Activated naive CD8-positive, alpha-beta T cell treated with anti-CD3 and anti-CD28 coated beads, Interleukin-2, amount 50 U/mL, for 16 hours (primary cell): ENCODE measurements at regions not wholly inside any gene's neighbourhood (a gene's known extent, or its start where the extent isn't known, plus 50 kb on each side); places are given as distances from the start of the nearest gene placed in this dataset.
"Not testable (repeated sequence)": the region's sequence is repeated elsewhere in the genome, so short reads cannot be mapped to it uniquely, and the experiment has no call there.

Experiments used
- DNase-seq: peaks from one replicate; pipeline ENCODE4 v3.0.0-alpha.2; 2020; ENCODE audit warnings: low read depth, low spot score

DNA sequence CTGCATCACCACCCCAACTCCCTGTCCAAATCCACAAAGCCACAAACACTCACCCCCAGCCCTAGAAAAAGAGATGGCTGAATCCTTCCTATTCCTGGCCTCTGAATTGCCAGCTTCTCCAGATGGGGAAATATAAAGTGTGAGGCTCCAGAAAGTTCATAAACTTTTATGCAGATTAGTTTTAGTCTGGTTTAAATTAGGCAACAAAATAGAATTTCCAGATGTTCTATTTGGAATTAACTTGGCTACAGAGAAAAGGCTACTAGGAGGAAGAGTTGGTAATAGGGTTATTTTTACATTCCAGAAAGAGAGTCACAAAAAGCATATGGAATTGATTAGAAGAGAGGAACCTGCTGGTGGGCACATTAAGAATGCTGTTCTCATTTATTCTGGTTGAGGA, 56.0 kb downstream of the EN1 start:
- no peak for DNase-seq

DNA sequence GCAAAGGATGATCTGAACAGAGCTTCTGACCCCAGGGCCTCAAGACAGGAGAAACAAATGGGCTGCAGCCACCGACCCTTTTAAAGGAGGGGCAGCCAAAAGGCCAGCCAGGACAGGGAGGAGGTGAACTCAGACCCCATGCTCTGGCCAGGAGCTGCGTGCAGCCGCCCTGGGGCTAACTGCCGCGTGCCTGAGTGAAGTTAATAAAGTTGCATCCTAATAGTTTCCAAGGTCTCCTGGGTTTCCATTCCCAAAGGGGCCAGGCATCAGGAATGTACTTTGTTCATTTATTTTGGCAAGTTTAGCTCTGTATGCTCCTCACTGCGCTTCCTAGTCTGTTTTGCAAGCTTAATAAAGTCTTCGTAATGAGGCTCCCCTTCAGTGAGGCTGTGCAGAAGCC, 60.7 kb downstream of the EN1 start:
- no peak for DNase-seq

DNA sequence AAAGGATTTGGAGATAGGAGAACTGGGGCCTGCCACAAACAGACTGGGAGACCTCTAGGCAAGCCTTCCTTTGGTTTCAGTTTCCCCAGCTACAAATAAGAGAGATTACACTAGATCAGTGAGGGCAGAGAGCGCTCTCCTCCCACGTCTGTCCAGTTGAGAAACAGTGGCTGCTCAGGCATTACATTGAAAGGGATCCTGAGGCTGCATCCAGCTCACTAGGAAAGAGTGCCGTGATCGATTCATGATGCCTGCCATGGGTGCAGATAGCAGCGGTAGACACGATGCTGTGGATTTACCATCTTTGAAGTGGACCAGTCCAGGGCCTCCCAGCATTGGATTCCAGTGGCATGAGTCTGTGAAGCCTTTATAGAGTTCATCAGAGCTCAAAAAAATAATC, 62.6 kb downstream of the EN1 start:
- no peak for DNase-seq

DNA sequence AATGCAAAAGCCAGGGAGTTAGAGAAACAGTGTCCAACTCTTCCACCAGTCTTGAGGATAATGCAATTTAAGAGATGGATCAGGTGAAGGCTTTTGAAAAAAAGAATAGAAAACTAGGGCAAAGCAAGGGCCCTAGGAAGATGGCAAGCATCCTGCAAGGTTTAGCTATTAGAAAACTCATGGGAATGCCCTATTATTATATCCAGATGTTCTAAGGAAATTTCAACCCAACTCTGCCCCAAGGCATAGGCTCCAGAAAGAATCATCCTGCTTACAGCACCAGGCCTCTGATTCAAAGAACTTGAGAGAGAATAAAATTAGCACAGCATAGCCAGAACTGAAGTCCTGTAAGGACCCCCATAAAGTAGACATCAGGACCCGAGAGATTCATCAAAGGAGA, 68.1 kb downstream of the EN1 start:
- no peak for DNase-seq

DNA sequence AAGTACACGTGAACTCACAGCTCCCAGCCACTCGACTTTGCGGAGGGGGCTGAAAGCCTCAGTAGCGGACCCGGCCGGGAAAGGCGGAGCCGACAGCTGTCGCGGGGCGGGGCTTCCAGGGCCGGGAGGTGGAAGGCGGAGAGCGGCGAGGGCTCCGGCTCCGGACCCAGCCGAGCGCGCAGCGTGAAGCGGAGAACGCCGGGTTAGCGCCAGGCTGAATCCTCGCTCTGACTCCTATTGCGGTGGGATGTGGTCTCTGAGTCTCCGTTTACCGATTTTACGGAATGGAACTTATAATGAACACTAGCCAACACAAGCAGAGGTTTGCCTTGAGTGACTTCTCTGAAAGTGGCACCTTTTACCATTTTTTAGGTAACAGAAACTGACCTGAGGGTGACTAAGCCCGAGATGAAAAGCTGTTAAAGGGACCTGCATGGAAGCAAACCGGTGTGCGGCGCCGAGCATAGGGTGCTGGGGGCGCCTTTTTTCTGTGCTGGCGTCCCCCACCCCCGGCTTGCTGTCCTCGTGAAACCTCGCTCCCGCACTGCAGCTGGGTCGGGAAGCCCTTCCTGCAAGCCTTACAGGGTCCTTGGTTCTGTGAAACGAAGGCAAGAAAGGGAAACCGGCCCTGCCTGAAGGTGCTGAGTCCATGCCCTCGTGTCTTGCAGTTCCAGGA, 72.9 kb downstream of the EN1 start:
- no peak for DNase-seq

DNA sequence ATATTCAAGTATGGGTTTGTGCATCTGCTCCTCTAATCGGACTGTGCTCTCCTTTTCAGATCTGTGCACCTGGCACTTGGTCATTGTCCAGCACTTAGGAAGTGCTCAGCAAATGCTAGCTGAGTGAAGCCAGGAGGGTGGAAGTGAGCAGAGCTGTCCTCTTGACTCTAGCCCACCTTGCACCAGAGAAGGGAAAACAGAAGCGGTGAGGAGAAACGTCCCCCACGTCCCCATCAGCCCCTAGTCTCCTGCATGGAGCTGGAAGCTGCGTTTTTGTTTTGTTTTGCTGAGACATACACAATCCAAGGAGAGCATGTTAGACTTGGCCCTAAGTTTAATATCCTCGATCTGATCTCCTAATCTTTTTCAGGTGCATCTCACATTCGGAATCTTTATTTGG, 73.6 kb downstream of the EN1 start:
- DNase-seq, result no peak

DNA sequence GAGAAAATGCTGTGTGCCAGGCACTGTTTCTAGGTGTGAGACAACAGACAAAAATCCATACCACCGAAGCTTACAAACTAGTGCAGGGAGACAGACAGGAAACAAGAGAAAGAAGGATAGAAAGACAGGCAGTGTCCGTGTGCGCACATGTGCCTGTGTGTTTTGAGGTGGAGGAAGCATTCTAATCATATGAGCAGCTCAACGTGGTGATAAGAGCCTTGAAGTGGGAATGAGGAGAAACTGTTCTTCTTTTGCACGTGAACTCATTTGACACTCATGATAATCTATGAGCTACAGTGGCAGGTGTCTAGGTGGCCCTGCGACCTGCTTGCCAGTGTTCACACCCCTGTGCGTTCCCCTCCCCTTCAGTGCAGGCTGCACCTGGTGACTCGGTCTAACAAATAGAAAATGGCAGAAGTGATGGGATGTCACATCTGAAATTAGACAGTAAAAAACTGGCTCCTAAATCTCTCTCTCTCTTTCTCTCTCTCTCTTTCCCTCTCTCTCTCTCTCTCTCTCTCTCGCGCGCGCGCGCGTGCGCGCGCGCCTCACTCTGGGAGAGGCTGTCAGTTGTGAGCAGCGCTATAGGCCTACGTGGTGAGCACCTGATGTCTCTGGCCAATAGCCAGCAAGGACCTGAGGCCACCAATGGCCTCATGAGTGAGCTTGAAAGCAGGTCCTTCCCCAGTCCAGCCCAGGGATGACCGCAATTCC, 74.8 kb downstream of the EN1 start:
- DNase-seq, result no peak

DNA sequence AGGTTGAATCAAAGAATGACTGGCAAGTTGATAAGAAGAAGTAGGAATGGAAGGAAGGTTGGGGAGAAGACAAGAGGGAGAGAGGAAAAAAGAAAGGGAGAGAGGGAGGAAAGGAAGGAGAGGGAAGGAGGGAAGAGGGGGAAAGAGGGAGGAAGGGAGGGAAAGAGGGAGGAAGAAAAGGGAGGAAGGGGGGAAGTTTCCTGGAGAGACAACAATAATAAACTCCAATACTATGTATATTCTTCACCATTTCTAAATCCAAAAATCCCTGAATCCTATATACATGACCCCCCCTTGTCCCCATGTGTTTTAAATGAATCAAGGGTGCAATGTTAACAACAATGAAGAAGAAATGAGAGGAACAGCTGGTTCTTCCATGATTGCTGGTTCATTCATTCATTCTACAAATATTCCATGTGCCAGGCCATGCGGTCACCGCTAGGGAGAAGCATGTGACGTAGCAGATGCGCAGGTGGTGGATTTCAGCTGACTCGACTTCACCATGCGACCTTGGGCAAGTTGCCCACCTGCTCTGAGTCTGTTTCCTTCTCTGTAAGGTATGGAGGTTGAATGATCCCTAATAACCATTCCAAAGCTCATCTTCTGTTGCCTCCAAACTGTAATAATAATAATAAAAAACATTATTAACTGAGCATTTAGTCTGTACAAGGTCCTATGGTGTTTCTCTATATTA, 77.6 kb downstream of the EN1 start:
- DNase-seq, result no peak

DNA sequence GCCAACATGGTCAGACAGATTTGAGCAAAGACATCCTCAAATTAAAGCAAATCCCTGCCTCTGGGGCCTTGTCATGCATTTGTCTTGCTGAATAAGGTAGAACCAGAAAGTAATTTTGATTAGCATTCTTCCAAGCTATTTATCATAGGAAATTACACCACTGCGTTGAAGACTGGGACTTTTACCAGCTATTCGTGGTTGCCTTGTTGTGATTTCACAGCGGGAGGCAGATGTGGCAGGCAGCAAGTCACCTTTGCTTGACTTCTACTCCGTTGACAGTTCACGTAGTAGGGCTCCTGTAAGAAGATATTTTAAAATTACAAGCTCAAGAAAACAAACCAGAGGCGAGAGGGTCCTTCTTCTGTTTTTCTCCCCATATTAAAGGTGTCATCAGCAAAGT, 80.6 kb downstream of the EN1 start:
- no peak for DNase-seq

DNA sequence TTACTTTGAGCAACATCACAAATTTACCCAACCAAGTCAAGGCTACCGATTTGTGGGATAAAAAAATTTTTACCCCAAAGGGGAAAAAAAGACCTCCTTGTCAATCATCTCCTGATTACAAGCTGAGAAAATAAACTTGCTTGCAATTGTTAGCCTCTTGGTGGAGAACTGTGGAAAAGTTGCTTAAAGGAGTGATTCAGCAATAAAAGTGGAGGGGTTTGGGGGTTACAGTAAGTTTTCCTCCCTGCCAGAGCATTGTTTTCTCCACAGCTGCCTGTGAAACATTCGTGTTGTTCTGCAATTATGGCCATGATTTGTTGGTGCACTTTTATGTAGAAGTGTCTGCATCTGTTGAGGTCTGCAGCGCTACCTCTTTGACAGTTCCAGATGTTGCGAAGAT, 82.6 kb downstream of the EN1 start:
- DNase-seq, result no peak

DNA sequence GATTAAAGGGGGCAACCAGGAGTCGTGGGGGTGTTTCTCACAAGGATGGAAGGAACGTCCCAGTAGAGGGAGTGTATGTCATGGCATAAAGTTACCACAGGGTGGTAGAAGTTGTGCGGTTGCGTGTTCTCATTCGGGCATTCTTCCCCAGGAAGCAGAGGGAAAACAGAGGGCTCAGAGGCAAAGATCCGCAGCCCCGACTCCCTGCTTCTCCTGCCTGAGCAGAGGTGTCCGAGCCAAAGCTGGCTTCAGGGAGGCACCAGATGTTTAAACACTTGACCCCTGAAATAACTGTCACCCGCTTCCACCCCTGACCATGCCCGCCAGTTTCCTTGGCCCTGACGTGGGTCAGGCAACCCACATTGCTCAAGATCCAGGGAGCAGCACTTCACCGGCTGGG, 83.7 kb downstream of the EN1 start:
- DNase-seq, result no peak

DNA sequence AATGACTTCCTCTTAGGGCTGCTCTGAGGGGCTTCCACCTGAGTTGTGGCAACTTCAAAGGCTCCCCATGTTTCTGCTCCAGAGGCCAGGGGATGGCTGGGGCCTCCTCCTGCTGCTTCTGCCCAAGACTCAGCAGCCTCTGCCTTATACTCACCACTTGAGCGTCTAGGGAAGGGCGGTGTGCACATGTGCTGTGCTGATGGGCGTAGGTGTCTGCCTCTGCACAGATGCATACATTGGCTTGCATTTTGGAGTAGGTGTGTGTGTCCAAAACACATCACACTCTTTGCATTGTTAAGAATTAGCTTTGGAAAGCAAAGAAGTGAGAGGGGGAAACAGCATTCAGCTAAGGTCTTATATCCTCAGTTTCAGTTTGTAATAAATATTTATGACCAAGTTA, 85.2 kb downstream of the EN1 start:
- DNase-seq, result no peak

DNA sequence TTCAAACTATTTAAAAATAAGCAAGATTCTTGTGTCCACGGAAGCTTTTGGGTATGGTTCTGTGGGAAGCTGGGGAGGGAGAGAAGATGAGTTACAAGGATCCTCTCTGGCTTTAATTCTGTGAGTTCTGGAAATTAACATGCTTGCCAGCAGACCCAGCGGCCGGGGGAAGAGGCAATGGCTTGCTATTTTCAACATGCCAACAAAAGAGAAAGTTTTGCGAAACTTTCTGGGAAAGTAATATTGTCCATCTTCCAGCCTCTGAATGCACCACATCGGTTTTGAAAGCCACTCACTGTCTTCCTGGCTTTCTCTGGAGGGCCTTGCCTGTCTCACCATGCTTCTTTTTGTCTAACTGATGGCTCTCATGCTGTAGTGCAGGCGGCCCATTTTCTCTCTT, 85.7 kb downstream of the EN1 start:
- DNase-seq, result no peak

DNA sequence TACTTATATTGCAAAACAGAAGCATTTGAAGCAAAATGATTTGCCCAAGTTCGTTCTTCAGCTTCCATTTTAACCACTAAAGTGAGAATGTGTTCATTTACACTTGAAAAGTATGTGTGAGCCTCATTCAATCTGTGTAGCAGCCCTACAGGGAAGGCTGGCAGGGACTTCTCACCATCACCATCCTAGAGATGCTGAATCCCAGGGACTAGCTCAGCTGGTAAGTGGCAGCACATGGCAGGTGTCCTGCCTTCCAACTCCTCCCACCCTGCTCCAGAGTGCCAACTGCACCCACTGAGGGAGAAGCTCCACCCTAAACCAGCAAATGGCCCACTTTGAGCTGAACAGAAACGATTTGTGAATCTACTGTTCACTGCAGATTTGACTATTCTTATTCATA, 91.5 kb downstream of the EN1 start:
- DNase-seq, result no peak

DNA sequence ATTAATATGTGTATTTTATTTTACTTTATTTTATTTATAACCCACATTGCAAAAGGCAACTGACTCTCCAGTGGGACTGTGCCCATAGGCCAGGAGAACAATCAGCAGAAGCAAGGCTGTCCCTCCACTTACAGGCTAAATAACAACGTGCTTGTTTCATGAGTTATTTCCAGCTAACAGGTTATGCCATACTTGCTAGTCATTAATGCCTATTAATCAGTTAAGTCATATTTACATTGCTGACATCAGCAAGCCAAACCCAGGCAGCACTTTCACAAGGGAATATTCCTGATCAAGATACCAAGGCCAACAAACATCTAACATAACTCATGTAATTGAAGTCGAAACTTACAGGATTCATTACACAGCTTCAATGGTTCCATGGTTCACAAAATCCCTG, 92.1 kb downstream of the EN1 start:
- DNase-seq, result no peak

DNA sequence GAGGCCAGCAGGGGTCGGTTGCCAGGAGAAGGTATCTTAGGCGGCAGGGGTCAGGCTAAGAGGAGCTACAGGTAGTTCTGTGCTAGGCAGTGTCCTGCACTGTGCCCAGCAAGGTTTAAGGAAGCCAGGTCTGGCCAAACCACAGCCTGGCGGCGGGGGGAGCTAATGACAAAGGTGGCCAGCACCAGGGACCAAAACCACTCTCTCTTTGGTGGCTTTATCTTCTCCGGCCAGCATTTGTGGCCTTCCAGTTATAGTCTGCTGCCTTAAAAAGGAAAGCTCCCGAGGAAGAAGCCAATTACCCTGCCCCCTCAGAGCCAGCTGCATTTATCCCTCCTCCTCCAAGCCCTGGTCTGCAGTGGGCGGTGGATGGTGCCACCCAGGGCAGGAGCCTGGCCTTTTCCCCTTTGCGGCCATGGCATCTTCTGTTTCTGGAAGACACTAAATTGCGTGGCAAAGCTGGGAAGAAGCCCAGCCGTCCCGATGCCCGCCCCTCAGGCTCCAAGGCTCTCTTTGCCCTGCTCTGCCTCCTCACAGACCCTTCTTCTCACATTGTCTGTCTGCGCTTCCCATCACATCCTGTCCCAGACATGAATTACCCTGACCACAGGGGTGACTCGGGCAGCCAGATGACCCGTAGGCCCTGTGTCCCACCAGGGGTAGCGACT, 94.6 kb downstream of the EN1 start:
- DNase-seq, result no peak

DNA sequence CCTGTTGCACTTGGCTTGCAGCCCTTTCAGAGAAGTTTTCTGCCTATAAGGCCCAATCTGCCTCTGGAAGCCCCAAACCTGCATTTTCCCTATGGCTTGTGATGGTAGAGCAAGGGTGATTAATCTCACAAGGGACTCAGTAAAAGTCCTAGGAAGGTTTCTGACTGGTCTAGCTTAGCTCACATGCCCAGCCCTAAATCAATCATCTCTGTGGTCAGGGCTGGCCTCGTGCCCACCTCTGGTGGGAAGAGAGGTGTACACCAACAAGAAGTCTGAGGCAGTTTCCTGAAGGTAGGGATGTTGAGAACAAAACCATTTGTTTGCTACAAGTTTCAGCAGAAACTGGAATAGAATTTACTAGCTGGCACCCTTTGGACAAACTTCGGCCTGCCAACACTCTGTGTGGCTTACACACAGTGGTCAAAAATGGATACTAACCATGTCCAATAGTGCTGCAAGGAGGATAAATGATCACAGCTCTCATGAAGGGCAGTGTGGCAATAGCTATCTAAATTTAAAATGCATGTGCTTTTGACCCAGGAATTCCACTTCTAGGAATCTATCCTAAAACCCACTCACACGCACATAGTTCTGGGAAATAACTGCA, 96.4 kb downstream of the EN1 start:
- DNase-seq, result no peak

DNA sequence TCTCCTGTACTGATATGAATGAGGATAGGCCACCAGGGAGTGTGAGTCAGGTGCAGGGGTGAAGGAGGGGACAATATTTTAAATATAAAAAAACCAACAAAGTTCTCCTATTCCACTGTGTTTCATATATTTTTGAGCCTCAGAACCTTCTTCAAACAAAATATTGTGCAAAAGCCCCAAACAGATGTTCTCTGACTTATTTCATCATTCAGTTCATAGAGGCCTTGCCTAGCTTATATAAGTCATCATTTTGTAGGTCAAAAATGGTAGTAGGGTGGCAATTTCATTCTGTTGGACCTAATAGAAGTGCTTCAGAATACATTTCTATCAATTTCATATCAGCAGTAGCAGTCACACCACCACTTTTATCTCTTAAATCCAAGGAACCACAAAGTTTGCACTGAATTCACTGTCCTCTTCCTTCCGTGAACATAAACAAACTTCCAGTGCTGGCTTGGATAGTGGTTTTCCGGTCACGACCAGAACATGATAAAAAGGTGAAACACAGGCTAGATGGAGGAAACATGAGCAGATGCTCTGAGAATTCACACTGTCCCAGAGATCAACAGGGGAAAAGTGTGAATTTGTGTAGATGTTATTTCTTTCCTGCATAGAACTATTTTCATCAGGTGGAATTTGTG, 99.1 kb downstream of the EN1 start:
- no peak for DNase-seq

DNA sequence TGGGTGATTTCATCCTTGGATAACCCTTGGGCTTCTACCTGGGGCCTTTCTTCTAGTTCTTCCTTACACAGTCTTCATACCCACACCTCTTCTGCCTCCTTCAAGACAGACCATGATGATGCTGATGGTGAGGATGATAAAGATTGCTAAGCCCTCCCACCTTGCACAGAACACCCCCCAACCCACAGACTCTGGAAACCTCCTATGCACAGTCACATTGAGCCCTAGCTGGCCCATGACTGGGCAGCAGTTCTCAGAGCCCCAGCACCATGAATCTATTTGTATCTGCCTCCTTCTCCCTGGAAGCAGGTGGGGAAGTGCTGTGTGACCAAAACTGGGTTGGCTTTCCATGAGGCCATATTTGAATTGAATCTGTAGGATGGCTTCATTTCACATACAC, 99.8 kb downstream of the EN1 start:
- no peak for DNase-seq

DNA sequence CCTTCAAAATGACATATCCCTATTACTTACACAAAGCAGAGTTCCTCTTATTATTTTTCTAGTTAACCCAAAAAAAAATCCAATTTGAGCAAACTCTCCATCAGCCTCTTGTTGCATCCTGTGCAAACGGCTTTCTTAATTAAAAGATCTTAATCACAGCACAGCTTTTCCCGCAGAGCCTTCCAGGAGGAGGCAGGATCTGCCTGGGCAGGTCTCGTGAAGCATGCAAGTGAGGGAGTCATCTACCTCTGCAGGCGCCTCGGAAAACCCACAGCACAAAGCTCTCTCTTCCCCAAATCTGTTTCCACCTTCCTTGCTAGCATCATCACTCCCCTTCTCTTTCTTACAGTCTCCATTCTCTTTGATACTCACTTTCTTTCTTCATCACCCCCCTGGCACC, 100.4 kb downstream of the EN1 start:
- DNase-seq, result no peak

DNA sequence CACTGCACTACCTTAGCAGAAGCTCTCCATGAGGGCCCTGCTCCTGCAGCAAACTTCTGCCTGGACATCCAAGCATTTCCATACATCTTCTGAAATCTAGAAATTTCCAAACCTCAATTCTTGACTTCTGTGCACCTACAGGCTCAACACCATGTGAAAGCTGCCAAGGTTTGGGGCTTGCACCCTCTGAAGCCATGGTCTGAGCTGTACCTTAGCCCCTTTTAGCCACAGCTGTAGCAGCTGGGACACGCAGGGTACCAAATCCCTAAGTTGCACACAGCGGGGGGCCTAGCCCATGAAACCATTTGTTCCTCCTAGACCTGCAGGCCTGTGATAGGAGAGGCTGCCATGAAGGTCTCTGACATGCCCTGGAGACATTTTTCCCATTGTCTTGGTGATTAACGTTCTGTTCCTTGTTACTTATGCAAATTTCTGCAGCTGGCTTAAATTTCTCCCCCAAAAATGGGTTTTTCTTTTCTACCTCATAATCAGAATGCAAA, 102.7 kb downstream of the EN1 start:
- DNase-seq, result not testable (repeated sequence)
